ENCODE measurements at regions not wholly inside any gene's neighbourhood (a gene's known extent, or its start where the extent isn't known, plus 50 kb on each side); places are given as distances from the start of the nearest gene placed in this dataset.

DNA sequence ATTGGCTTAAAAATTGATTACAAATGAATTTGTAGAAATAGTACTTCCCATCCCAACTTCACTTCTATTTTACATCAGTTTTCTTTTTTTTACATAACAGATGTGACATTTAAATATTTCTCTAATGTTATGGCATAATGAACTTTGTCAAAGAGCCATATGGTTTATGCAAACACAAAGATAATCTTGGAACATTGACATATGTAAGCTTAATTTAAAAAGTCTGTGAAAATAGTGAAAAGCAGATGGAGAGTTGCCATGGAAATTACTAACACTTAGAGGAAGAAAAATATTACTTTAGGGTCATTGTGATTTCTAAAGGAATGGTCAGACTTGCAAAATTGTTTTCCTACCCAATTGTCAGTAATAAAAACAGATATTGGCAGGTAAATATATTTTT lies 232.4 kb downstream of the AEBP2 start:
- ATAC-seq (ENCODE audit: low read depth) (no peak), DNase-seq (no peak)
- Histone ChIP-seq H3K79me2 (ENCODE audit: control insufficient read depth, insufficient read depth, low read length) (no peaks in the 10 kb centered on the region), H4K20me1 (ENCODE audit: control insufficient read depth, insufficient read depth, low read length, poor library complexity, severe bottlenecking) (no peaks in the 10 kb centered on the region), H3K4me3 (ENCODE audit: control extremely low read depth in 1 of 5, extremely low read depth in 1 of 5, insufficient read depth in 1 of 5, low read depth in 2 of 5, low read length in 4 of 5) (no peak overlapping the region), H2AFZ (ENCODE audit: insufficient read depth, low read depth, low read length, poor library complexity, severe bottlenecking) (no peak overlapping the region), H3K27me3 (replicated peaks in 1 of 4; ENCODE audit: control extremely low read depth in 1 of 4, control insufficient read depth in 3 of 4, insufficient read depth in 4 of 4, low read length in 3 of 4) (no peaks in the 10 kb centered on the region), H3K9ac (ENCODE audit: low read length) (no peak overlapping the region), H3K36me3 (replicated peaks in 1 of 2; ENCODE audit: control extremely low read depth in 1 of 2, control insufficient read depth in 1 of 2, extremely low read depth in 1 of 2, insufficient read depth in 2 of 2, low read length in 1 of 2) (no peaks in the 10 kb centered on the region), H3K4me1 (ENCODE audit: control insufficient read depth in 2 of 2, insufficient read depth in 2 of 2, low read length in 2 of 2) (no peaks in the 10 kb centered on the region), H3K4me2 (replicated peaks; ENCODE audit: low read depth, low read length, poor library complexity, severe bottlenecking) (no peak overlapping the region), H3K9me3 (ENCODE audit: control extremely low read depth in 1 of 3, control insufficient read depth in 2 of 3, insufficient read depth in 1 of 3, low read length in 2 of 3) (no peaks in the 10 kb centered on the region), H3K27ac (ENCODE audit: low read length in 2 of 2) (no peak overlapping the region)
- no peaks in the 10 kb centered on the region for H3K27me3 Mint-ChIP-seq
- H3K27ac Mint-ChIP-seq: no peak overlapping the region
- intact Hi-C loops (cut with micrococcal nuclease): no loop called here
- POLR2A ChIA-PET: no interaction called here
- CTCF ChIA-PET: no interaction called here
- no peaks in the 10 kb centered on the region for H3K4me1 Mint-ChIP-seq
- H3K9me3 Mint-ChIP-seq (ENCODE audit: insufficient read depth): peaks cover 3% of the 10 kb centered on the region
- TF ChIP-seq, protein P1, sequence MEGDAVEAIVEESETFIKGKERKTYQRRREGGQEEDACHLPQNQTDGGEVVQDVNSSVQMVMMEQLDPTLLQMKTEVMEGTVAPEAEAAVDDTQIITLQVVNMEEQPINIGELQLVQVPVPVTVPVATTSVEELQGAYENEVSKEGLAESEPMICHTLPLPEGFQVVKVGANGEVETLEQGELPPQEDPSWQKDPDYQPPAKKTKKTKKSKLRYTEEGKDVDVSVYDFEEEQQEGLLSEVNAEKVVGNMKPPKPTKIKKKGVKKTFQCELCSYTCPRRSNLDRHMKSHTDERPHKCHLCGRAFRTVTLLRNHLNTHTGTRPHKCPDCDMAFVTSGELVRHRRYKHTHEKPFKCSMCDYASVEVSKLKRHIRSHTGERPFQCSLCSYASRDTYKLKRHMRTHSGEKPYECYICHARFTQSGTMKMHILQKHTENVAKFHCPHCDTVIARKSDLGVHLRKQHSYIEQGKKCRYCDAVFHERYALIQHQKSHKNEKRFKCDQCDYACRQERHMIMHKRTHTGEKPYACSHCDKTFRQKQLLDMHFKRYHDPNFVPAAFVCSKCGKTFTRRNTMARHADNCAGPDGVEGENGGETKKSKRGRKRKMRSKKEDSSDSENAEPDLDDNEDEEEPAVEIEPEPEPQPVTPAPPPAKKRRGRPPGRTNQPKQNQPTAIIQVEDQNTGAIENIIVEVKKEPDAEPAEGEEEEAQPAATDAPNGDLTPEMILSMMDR (IDR thresholded peaks at IDR 0.05): no peak
- TF ChIP-seq EZH2 (IDR thresholded peaks at IDR 0.05; ENCODE audit: borderline replicate concordance, insufficient read depth, low read depth, low read length, poor library complexity, severe bottlenecking): no peak
- no peak overlapping the region for H3K4me3 Mint-ChIP-seq

DNA sequence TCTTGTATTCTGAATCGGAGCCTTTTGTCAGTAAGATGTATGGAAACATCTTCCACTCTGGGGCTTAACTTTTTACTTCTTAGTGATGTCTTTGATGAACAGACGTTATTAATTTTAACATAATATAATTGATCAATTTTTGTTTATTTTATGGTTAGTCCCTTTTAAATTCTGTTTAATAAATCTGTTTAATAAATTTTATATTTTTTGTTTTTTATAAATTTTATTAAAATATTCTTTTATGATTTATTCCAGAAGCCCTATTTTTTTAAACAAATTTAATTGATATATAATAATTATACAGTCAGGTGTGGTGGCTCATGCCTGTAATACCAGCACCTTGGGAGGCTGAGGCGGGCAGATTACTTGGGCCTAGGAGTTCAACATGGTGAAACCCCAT lies 235.1 kb downstream of the AEBP2 start:
- no peaks in the 10 kb centered on the region for H3K27me3 Mint-ChIP-seq
- H3K4me1 ChIP-seq (ENCODE audit: control insufficient read depth in 2 of 2, insufficient read depth in 2 of 2, low read length in 2 of 2): no peaks in the 10 kb centered on the region
- TF ChIP-seq, protein P1 (IDR thresholded peaks at IDR 0.05): no peak
- TF ChIP-seq EZH2 (IDR thresholded peaks at IDR 0.05; ENCODE audit: borderline replicate concordance, insufficient read depth, low read depth, low read length, poor library complexity, severe bottlenecking): no peak
- POLR2A ChIA-PET: no interaction called here
- no peak overlapping the region for H3K27ac Mint-ChIP-seq
- H2AFZ ChIP-seq (ENCODE audit: insufficient read depth, low read depth, low read length, poor library complexity, severe bottlenecking): no peak overlapping the region
- H3K9me3 Mint-ChIP-seq (ENCODE audit: insufficient read depth): peaks cover 11% of the 10 kb centered on the region
- intact Hi-C loops (cut with micrococcal nuclease): no loop called here
- H4K20me1 ChIP-seq (ENCODE audit: control insufficient read depth, insufficient read depth, low read length, poor library complexity, severe bottlenecking): no peaks in the 10 kb centered on the region
- H3K4me3 ChIP-seq (ENCODE audit: control extremely low read depth in 1 of 5, extremely low read depth in 1 of 5, insufficient read depth in 1 of 5, low read depth in 2 of 5, low read length in 4 of 5): no peak overlapping the region
- CTCF ChIA-PET: no interaction called here
- ATAC-seq (ENCODE audit: low read depth): no peak
- H3K79me2 ChIP-seq (ENCODE audit: control insufficient read depth, insufficient read depth, low read length): no peaks in the 10 kb centered on the region
- no peak for DNase-seq
- no peaks in the 10 kb centered on the region for H3K36me3 ChIP-seq (replicated peaks in 1 of 2; ENCODE audit: control extremely low read depth in 1 of 2, control insufficient read depth in 1 of 2, extremely low read depth in 1 of 2, insufficient read depth in 2 of 2, low read length in 1 of 2)
- H3K4me2 ChIP-seq (replicated peaks; ENCODE audit: low read depth, low read length, poor library complexity, severe bottlenecking): no peak overlapping the region
- no peak overlapping the region for H3K9ac ChIP-seq (ENCODE audit: low read length)
- H3K4me1 Mint-ChIP-seq: no peaks in the 10 kb centered on the region
- H3K4me3 Mint-ChIP-seq: no peak overlapping the region
- no peaks in the 10 kb centered on the region for H3K27me3 ChIP-seq (replicated peaks in 1 of 4; ENCODE audit: control extremely low read depth in 1 of 4, control insufficient read depth in 3 of 4, insufficient read depth in 4 of 4, low read length in 3 of 4)
- no peak overlapping the region for H3K27ac ChIP-seq (ENCODE audit: low read length in 2 of 2)
- H3K9me3 ChIP-seq (ENCODE audit: control extremely low read depth in 1 of 3, control insufficient read depth in 2 of 3, insufficient read depth in 1 of 3, low read length in 2 of 3): no peaks in the 10 kb centered on the region
- no CpG with 5 or more reads among the region's 3 CpGs for WGBS (ENCODE audit: insufficient coverage)

Measured in B cell (primary cell).